ENCODE measurements at regions not wholly inside any gene's neighbourhood (a gene's known extent, or its start where the extent isn't known, plus 50 kb on each side); places are given as distances from the start of the nearest gene placed in this dataset.

GRCh38 chr9:103660830-103661229 lies 433.3 kb upstream of the SMC2 start:
- Histone ChIP-seq H3F3A (ENCODE audit: low read length, unreplicated experiment) (no peaks in the 10 kb centered on the region), H3K27ac (ENCODE audit: low read length) (no peak overlapping the region)

DNA sequence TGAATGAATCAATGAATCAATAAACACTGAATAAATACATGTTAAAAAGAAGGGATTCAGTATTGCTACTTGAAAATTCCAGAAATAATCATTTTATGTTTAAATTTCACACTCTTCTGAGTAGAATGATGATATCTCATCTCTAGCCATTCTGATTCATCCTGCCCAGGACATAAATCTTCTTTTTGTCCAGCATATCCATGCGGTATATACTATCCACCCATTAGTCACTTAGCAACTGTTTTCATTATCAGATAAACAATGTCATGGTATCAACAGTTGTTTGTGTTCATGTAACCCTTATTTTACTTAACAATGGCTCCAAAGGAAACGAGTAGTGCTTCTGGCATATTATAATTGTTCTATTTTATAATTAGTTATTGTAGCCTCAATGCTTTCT lies 432.4 kb upstream of the SMC2 start:
- Histone ChIP-seq H3K4me2 (ENCODE audit: low read length) (no peak overlapping the region), H3K36me3 (ENCODE audit: low read depth, low read length) (no peaks in the 10 kb centered on the region), H3K27ac (ENCODE audit: low read length) (no peak overlapping the region), H3K9me3 (ENCODE audit: low read length) (no peaks in the 10 kb centered on the region), H3K27me3 (ENCODE audit: low read length) (no peaks in the 10 kb centered on the region), H3K9ac (ENCODE audit: low read length) (no peak overlapping the region), H3K4me1 (ENCODE audit: insufficient read depth, low read length) (no peaks in the 10 kb centered on the region), H3F3A (ENCODE audit: low read length, unreplicated experiment) (no peaks in the 10 kb centered on the region), H2AFZ (ENCODE audit: low read length) (no peak overlapping the region), H3K79me2 (ENCODE audit: low read length) (no peaks in the 10 kb centered on the region), H3K4me3 (ENCODE audit: low read length) (no peak overlapping the region), H4K20me1 (ENCODE audit: low read length) (no peaks in the 10 kb centered on the region), H3K9me2 (replicated peaks; ENCODE audit: low read length) (no peaks in the 10 kb centered on the region)
- ChIA-PET POLR2A (ENCODE audit: unreplicated experiment) (no interaction called here), CTCF (no interaction called here)
- intact Hi-C loops (cut with micrococcal nuclease): no loop called here
- TF ChIP-seq CTCF (conservative IDR thresholded peaks at IDR 0.05; ENCODE audit: low read depth, low read length) (no peak), EZH2 (IDR thresholded peaks at IDR 0.05; ENCODE audit: low read length, unreplicated experiment) (no peak), EZH2phosphoT487 (IDR thresholded peaks at IDR 0.05; ENCODE audit: borderline replicate concordance, low read length) (no peak)
- no peak for DNase-seq
- no peak for ATAC-seq
- no TSS peak for BruUV-seq (replicated peaks)

More at GRCh38 chr9:103660830-103661229, 433.3 kb upstream of the SMC2 start:
- CTCF ChIA-PET: no interaction called here
- DNase-seq (no peak), ATAC-seq (no peak)
- Histone ChIP-seq H2AFZ (ENCODE audit: low read length) (no peak overlapping the region), H3K4me2 (ENCODE audit: low read length) (no peak overlapping the region), H3K79me2 (ENCODE audit: low read length) (no peaks in the 10 kb centered on the region), H3K4me3 (ENCODE audit: low read length) (no peak overlapping the region), H4K20me1 (ENCODE audit: low read length) (no peaks in the 10 kb centered on the region), H3K4me1 (ENCODE audit: insufficient read depth, low read length) (no peaks in the 10 kb centered on the region), H3K9me3 (ENCODE audit: low read length) (no peaks in the 10 kb centered on the region), H3K27me3 (ENCODE audit: low read length) (no peaks in the 10 kb centered on the region), H3K36me3 (ENCODE audit: low read depth, low read length) (no peaks in the 10 kb centered on the region), H3K9me2 (replicated peaks; ENCODE audit: low read length) (no peaks in the 10 kb centered on the region), H3K9ac (ENCODE audit: low read length) (no peak overlapping the region)
- POLR2A ChIA-PET (ENCODE audit: unreplicated experiment): no interaction called here
- intact Hi-C loops (cut with micrococcal nuclease): no loop called here
- BruUV-seq (replicated peaks): no TSS peak
- TF ChIP-seq EZH2 (IDR thresholded peaks at IDR 0.05; ENCODE audit: low read length, unreplicated experiment) (no peak), EZH2phosphoT487 (IDR thresholded peaks at IDR 0.05; ENCODE audit: borderline replicate concordance, low read length) (no peak), CTCF (conservative IDR thresholded peaks at IDR 0.05; ENCODE audit: low read depth, low read length) (no peak)

DNA sequence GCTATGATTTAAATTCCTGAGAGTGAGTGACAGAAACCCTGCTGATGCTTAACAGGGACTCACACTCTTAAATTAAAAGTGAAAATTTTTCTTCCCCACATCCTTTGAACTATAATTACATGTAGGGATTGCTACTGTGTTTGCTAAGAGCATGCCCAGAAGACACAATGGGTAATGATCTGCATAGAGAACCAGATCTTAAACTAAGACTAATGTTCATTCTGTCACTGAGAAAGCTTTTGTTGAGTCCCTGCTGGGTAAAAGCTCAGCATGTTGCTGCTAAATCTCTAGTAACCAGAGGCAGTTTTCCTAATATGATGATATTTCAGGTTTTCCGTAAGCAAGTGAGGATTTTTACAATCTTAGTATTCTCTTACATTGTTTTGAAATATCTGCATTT lies 424.8 kb upstream of the SMC2 start:
- Histone ChIP-seq H3K27me3 (ENCODE audit: low read length) (no peaks in the 10 kb centered on the region), H3K9me3 (ENCODE audit: low read length) (no peaks in the 10 kb centered on the region), H3K27ac (ENCODE audit: low read length) (no peak overlapping the region), H4K20me1 (ENCODE audit: low read length) (no peaks in the 10 kb centered on the region), H3K9me2 (replicated peaks; ENCODE audit: low read length) (no peaks in the 10 kb centered on the region), H3F3A (ENCODE audit: low read length, unreplicated experiment) (no peaks in the 10 kb centered on the region), H3K4me2 (ENCODE audit: low read length) (no peak overlapping the region), H3K9ac (ENCODE audit: low read length) (no peak overlapping the region), H3K4me3 (ENCODE audit: low read length) (no peak overlapping the region), H3K4me1 (ENCODE audit: insufficient read depth, low read length) (no peaks in the 10 kb centered on the region), H2AFZ (ENCODE audit: low read length) (no peak overlapping the region), H3K79me2 (ENCODE audit: low read length) (no peaks in the 10 kb centered on the region), H3K36me3 (ENCODE audit: low read depth, low read length) (no peaks in the 10 kb centered on the region)
- ChIA-PET POLR2A (ENCODE audit: unreplicated experiment) (no interaction called here), CTCF (no interaction called here)
- no peak for DNase-seq
- no TSS peak for BruUV-seq (replicated peaks)
- TF ChIP-seq CTCF (conservative IDR thresholded peaks at IDR 0.05; ENCODE audit: low read depth, low read length) (no peak), EZH2phosphoT487 (IDR thresholded peaks at IDR 0.05; ENCODE audit: borderline replicate concordance, low read length) (no peak), EZH2 (IDR thresholded peaks at IDR 0.05; ENCODE audit: low read length, unreplicated experiment) (no peak)
- intact Hi-C loops (cut with micrococcal nuclease): no loop called here
- ATAC-seq: no peak
